ENCODE measurements at regions not wholly inside any gene's neighbourhood (a gene's known extent, or its start where the extent isn't known, plus 50 kb on each side); places are given as distances from the start of the nearest gene placed in this dataset.

DNA sequence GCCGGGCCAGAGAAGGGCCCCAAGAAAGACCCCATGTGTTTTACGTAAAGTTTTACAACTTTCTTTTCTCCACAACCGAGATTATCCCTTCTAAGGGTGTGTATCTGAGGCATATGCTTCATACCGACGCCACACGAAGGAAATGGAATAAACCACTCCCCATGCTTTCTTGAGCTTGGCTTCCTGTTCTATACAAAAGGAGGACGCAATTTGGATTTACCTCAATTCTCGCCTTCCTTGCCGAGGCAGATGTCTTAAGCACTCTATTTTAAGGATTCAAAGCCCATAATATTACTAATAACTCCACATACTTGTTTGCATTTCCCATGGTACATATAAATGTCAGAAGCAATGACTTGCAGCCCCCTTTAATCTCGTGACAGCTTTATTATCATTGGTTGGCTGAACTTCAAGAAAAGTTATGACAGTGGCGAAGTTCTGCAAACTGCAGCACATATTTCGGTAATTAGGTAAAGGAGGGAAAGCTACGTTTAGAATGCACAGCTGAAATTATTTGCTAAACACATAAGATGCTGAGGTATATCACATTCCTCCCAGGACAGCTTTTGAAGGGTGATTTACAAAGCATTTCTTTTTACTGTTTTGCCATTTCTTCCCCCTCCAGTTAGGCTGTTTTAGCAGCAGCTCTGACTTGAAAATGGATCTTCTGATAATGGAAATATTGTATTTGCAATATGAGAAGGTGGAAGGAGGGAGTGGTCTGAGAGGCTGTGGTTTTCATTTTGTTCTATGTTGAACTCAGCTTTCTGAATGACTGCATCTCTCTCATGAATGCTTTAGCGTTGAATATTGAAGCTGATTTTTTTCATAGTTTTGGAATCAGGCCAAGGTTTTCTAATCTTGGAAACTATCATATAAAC lies 330.5 kb downstream of the EPHA7 start:
- TF ChIP-seq POLR2AphosphoS5 (IDR thresholded peaks at IDR 0.05; ENCODE audit: insufficient read depth in 1 of 2, low read depth in 1 of 2), result no peak
- TF ChIP-seq POLR2A (IDR thresholded peaks at IDR 0.05), result no peak
- TF ChIP-seq, protein P1, sequence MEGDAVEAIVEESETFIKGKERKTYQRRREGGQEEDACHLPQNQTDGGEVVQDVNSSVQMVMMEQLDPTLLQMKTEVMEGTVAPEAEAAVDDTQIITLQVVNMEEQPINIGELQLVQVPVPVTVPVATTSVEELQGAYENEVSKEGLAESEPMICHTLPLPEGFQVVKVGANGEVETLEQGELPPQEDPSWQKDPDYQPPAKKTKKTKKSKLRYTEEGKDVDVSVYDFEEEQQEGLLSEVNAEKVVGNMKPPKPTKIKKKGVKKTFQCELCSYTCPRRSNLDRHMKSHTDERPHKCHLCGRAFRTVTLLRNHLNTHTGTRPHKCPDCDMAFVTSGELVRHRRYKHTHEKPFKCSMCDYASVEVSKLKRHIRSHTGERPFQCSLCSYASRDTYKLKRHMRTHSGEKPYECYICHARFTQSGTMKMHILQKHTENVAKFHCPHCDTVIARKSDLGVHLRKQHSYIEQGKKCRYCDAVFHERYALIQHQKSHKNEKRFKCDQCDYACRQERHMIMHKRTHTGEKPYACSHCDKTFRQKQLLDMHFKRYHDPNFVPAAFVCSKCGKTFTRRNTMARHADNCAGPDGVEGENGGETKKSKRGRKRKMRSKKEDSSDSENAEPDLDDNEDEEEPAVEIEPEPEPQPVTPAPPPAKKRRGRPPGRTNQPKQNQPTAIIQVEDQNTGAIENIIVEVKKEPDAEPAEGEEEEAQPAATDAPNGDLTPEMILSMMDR (IDR thresholded peaks at IDR 0.05), result no peak
